ENCODE measurements at regions not wholly inside any gene's neighbourhood (a gene's known extent, or its start where the extent isn't known, plus 50 kb on each side); places are given as distances from the start of the nearest gene placed in this dataset.

GRCh38 chr3:107455621-107456020 is 67.1 kb upstream of the BBX start:
- Histone ChIP-seq H3K4me3 (ENCODE audit: insufficient read depth, low read length, poor library complexity, severe bottlenecking) (no peak overlapping the region), H3K36me3 (ENCODE audit: low read length) (no peaks in the 10 kb centered on the region), H3K27me3 (ENCODE audit: low read length) (no peaks in the 10 kb centered on the region), H3K27ac (ENCODE audit: low read depth, low read length) (no peak overlapping the region), H3K9ac (ENCODE audit: low read length) (no peak overlapping the region), H3F3A (ENCODE audit: insufficient read depth) (no peaks in the 10 kb centered on the region), H3K4me2 (ENCODE audit: low read depth, low read length, poor library complexity, severe bottlenecking) (no peak overlapping the region), H3K79me2 (ENCODE audit: insufficient read depth, low read length) (no peaks in the 10 kb centered on the region), H2AFZ (ENCODE audit: low read depth, low read length, severe bottlenecking) (no peak overlapping the region), H3K9me3 (ENCODE audit: insufficient read depth, low read length) (no peaks in the 10 kb centered on the region), H3K9me2 (replicated peaks; ENCODE audit: insufficient read depth, low read length) (no peaks in the 10 kb centered on the region), H4K20me1 (ENCODE audit: low read depth, low read length) (no peaks in the 10 kb centered on the region)
- TF ChIP-seq CTCF (IDR thresholded peaks at IDR 0.05; ENCODE audit: insufficient read depth, low read length, poor library complexity, severe bottlenecking) (no peak), EZH2phosphoT487 (conservative IDR thresholded peaks at IDR 0.05; ENCODE audit: low read length) (no peak)

- Histone ChIP-seq H4K20me1 (ENCODE audit: low read depth, low read length) (no peaks in the 10 kb centered on the region), H2AFZ (ENCODE audit: low read depth, low read length, severe bottlenecking) (no peak overlapping the region), H3K4me2 (ENCODE audit: low read depth, low read length, poor library complexity, severe bottlenecking) (no peak overlapping the region), H3K36me3 (ENCODE audit: low read length) (no peaks in the 10 kb centered on the region), H3K9ac (ENCODE audit: low read length) (no peak overlapping the region), H3K4me3 (ENCODE audit: insufficient read depth, low read length, poor library complexity, severe bottlenecking) (no peak overlapping the region), H3K79me2 (ENCODE audit: insufficient read depth, low read length) (no peaks in the 10 kb centered on the region), H3F3A (ENCODE audit: insufficient read depth) (no peaks in the 10 kb centered on the region), H3K27ac (ENCODE audit: low read depth, low read length) (no peak overlapping the region), H3K9me3 (ENCODE audit: insufficient read depth, low read length) (no peaks in the 10 kb centered on the region), H3K9me2 (replicated peaks; ENCODE audit: insufficient read depth, low read length) (no peaks in the 10 kb centered on the region), H3K27me3 (ENCODE audit: low read length) (no peaks in the 10 kb centered on the region)
- no peak for TF ChIP-seq EZH2phosphoT487 (conservative IDR thresholded peaks at IDR 0.05; ENCODE audit: low read length)
- no peak for TF ChIP-seq CTCF (IDR thresholded peaks at IDR 0.05; ENCODE audit: insufficient read depth, low read length, poor library complexity, severe bottlenecking)
These were observed 66.3 kb upstream of the BBX start for GRCh38 chr3:107456501-107456900.

- no peaks in the 10 kb centered on the region for H3F3A ChIP-seq (ENCODE audit: insufficient read depth)
- H2AFZ ChIP-seq (ENCODE audit: low read depth, low read length, severe bottlenecking): no peak overlapping the region
- no peaks in the 10 kb centered on the region for H3K9me2 ChIP-seq (replicated peaks; ENCODE audit: insufficient read depth, low read length)
- no peaks in the 10 kb centered on the region for H3K79me2 ChIP-seq (ENCODE audit: insufficient read depth, low read length)
- no peak for TF ChIP-seq EZH2phosphoT487 (conservative IDR thresholded peaks at IDR 0.05; ENCODE audit: low read length)
- TF ChIP-seq CTCF (IDR thresholded peaks at IDR 0.05; ENCODE audit: insufficient read depth, low read length, poor library complexity, severe bottlenecking): no peak
- no peak overlapping the region for H3K4me3 ChIP-seq (ENCODE audit: insufficient read depth, low read length, poor library complexity, severe bottlenecking)
- H3K27me3 ChIP-seq (ENCODE audit: low read length): no peaks in the 10 kb centered on the region
- no peaks in the 10 kb centered on the region for H3K36me3 ChIP-seq (ENCODE audit: low read length)
- no peaks in the 10 kb centered on the region for H4K20me1 ChIP-seq (ENCODE audit: low read depth, low read length)
- H3K27ac ChIP-seq (ENCODE audit: low read depth, low read length): no peak overlapping the region
- H3K4me2 ChIP-seq (ENCODE audit: low read depth, low read length, poor library complexity, severe bottlenecking): no peak overlapping the region
- no peaks in the 10 kb centered on the region for H3K9me3 ChIP-seq (ENCODE audit: insufficient read depth, low read length)
- H3K9ac ChIP-seq (ENCODE audit: low read length): no peak overlapping the region
These were observed 63.9 kb upstream of the BBX start for GRCh38 chr3:107458871-107459270.

GRCh38 chr3:107461721-107462120 is 61.0 kb upstream of the BBX start:
- Histone ChIP-seq H4K20me1 (ENCODE audit: low read depth, low read length) (no peaks in the 10 kb centered on the region), H3K9ac (ENCODE audit: low read length) (no peak overlapping the region), H3K9me3 (ENCODE audit: insufficient read depth, low read length) (no peaks in the 10 kb centered on the region), H3K4me3 (ENCODE audit: insufficient read depth, low read length, poor library complexity, severe bottlenecking) (no peak overlapping the region), H3K36me3 (ENCODE audit: low read length) (no peaks in the 10 kb centered on the region), H3K9me2 (replicated peaks; ENCODE audit: insufficient read depth, low read length) (no peaks in the 10 kb centered on the region), H3K4me2 (ENCODE audit: low read depth, low read length, poor library complexity, severe bottlenecking) (no peak overlapping the region), H3K79me2 (ENCODE audit: insufficient read depth, low read length) (no peaks in the 10 kb centered on the region), H3F3A (ENCODE audit: insufficient read depth) (no peaks in the 10 kb centered on the region), H3K27me3 (ENCODE audit: low read length) (no peaks in the 10 kb centered on the region), H2AFZ (ENCODE audit: low read depth, low read length, severe bottlenecking) (no peak overlapping the region), H3K27ac (ENCODE audit: low read depth, low read length) (no peak overlapping the region)
- no peak for TF ChIP-seq EZH2phosphoT487 (conservative IDR thresholded peaks at IDR 0.05; ENCODE audit: low read length)
- no peak for TF ChIP-seq CTCF (IDR thresholded peaks at IDR 0.05; ENCODE audit: insufficient read depth, low read length, poor library complexity, severe bottlenecking)

All from SU-DHL-6 (cell line).